ENCODE measurements at regions not wholly inside any gene's neighbourhood (a gene's known extent, or its start where the extent isn't known, plus 50 kb on each side); places are given as distances from the start of the nearest gene placed in this dataset.

DNA sequence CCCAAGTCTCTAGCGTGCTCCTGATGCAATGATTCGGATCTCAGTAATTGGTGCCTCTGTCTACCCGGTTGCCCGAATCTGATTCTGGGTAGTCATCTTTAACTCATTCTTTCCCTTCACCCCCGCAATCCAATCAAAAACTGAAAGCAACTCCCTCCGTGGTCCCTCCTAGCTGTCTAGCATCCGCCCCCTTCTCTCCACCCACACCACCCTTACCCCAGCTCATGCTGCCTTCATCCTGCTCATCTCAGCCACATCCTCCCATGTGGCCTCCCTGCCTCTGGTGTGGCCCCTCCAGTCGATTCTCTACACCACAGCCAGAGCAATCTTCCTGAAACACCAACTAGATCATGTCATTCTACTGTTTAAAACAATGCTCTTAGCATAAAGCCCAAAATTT, 62.3 kb downstream of the TTC32 start:
- Histone ChIP-seq H3K14ac (ENCODE audit: insufficient read depth, low read length) (no peak overlapping the region), H2BK12ac (ENCODE audit: insufficient read length, low read depth, low read length) (no peak overlapping the region), H3K79me1 (ENCODE audit: insufficient read depth, low read depth, low read length, poor library complexity, severe bottlenecking) (no peaks in the 10 kb centered on the region), H3K79me2 (ENCODE audit: insufficient read depth, low read length) (no peaks in the 10 kb centered on the region), H3K27me3 (ENCODE audit: insufficient read depth, low read length) (no peaks in the 10 kb centered on the region), H3K56ac (ENCODE audit: insufficient read length, low read depth, low read length) (no peak overlapping the region), H3K9ac (ENCODE audit: extremely low read depth, insufficient read length, low read length) (no peak overlapping the region), H2BK15ac (ENCODE audit: low read depth, low read length) (no peak overlapping the region), H3K23ac (ENCODE audit: insufficient read length, low read depth, low read length) (no peak overlapping the region), H3K4ac (ENCODE audit: low read depth, low read length) (no peak overlapping the region), H4K91ac (ENCODE audit: insufficient read length, low read depth, low read length) (no peak overlapping the region), H3K18ac (ENCODE audit: insufficient read length, low read depth, low read length) (no peak overlapping the region), H4K5ac (ENCODE audit: insufficient read length, low read depth, low read length) (no peak overlapping the region), H3T11ph (ENCODE audit: low read length) (no peak overlapping the region), H3K4me2 (ENCODE audit: insufficient read depth, insufficient read length, low read length) (no peak overlapping the region), H4K20me1 (ENCODE audit: control insufficient read depth, insufficient read depth, insufficient read length) (no peaks in the 10 kb centered on the region), H2BK20ac (ENCODE audit: low read depth, low read length, poor library complexity, severe bottlenecking) (no peak overlapping the region), H2BK5ac (ENCODE audit: insufficient read length, low read length) (no peak overlapping the region), H3K23me2 (ENCODE audit: insufficient read length, low read depth, low read length, poor library complexity, severe bottlenecking) (no peaks in the 10 kb centered on the region), H4K8ac (replicated peaks; ENCODE audit: insufficient read length, low read depth, low read length) (no peak overlapping the region), H2AK5ac (ENCODE audit: insufficient read length, low read length) (no peak overlapping the region), H3K27ac (ENCODE audit: insufficient read length, low read depth, low read length) (no peak overlapping the region), H3K9me3 (ENCODE audit: control insufficient read depth, low read depth, low read length) (no peaks in the 10 kb centered on the region), H3K4me1 (ENCODE audit: insufficient read depth, low read length) (no peaks in the 10 kb centered on the region), H2BK120ac (ENCODE audit: low read depth, low read length, poor library complexity, severe bottlenecking) (no peak overlapping the region), H2AFZ (ENCODE audit: low read length) (no peak overlapping the region)
- no peaks in the 10 kb centered on the region for H3K9me3 Mint-ChIP-seq
- WGBS (ENCODE audit: extremely low coverage, insufficient read length, low lambda C conversion rate), result no CpG with 5 or more reads among the region's 8 CpGs
- H3K27ac Mint-ChIP-seq, result no peak overlapping the region
- no peak for DNase-seq
- no peak overlapping the region for H3K4me3 Mint-ChIP-seq
- TF ChIP-seq, protein P1, sequence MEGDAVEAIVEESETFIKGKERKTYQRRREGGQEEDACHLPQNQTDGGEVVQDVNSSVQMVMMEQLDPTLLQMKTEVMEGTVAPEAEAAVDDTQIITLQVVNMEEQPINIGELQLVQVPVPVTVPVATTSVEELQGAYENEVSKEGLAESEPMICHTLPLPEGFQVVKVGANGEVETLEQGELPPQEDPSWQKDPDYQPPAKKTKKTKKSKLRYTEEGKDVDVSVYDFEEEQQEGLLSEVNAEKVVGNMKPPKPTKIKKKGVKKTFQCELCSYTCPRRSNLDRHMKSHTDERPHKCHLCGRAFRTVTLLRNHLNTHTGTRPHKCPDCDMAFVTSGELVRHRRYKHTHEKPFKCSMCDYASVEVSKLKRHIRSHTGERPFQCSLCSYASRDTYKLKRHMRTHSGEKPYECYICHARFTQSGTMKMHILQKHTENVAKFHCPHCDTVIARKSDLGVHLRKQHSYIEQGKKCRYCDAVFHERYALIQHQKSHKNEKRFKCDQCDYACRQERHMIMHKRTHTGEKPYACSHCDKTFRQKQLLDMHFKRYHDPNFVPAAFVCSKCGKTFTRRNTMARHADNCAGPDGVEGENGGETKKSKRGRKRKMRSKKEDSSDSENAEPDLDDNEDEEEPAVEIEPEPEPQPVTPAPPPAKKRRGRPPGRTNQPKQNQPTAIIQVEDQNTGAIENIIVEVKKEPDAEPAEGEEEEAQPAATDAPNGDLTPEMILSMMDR (conservative IDR thresholded peaks at IDR 0.05), result no peak
- H3K36me3 Mint-ChIP-seq (ENCODE audit: insufficient read depth in 1 of 3, low read depth in 3 of 3), result no peaks in the 10 kb centered on the region
- peaks cover 20% of the 10 kb centered on the region for H3K27me3 Mint-ChIP-seq (ENCODE audit: low read depth)
- H3K4me1 Mint-ChIP-seq, result no peaks in the 10 kb centered on the region; a peak in 1 of 4 replicates

Data from H9 (cell line).